Activated CD8-positive, alpha-beta T cell treated with anti-CD3 and anti-CD28 coated beads for 36 hours (primary cell): ENCODE measurements at regions not wholly inside any gene's neighbourhood (a gene's known extent, or its start where the extent isn't known, plus 50 kb on each side); places are given as distances from the start of the nearest gene placed in this dataset.
"Not testable (repeated sequence)": the region's sequence is repeated elsewhere in the genome, so short reads cannot be mapped to it uniquely, and the experiment has no call there.

Source experiments
- ATAC-seq: fragments of 200-7000 bp; cut with Tn5 transposase; one replicate; pipeline ENCODE4 v1.10.0; 2021; ENCODE audit warnings: mild to moderate bottlenecking, moderate library complexity
- CTCF ChIA-PET: fragments of 350-600 bp; sonication (Branson Sonifier 250); formaldehyde crosslinking; loops from one replicate; lab custom pipeline; 2021; ENCODE audit warnings: antibody characterized with exemption; lab: Charles Lee
- POLR2A ChIA-PET: fragments of 350-600 bp; sonication (Branson Sonifier 250); formaldehyde crosslinking; loops from one replicate; lab custom pipeline; 2021; ENCODE audit warnings: antibody characterized with exemption; lab: Charles Lee
- DNase-seq: peaks from one replicate; pipeline ENCODE4 v3.0.0-alpha.2; 2020
- H3K27ac Mint-ChIP-seq: one replicate; pipeline ENCODE4 v1.8.0; 2021; ENCODE audit warnings: mild to moderate bottlenecking, mixed read lengths
- H3K27me3 Mint-ChIP-seq: one replicate; pipeline ENCODE4 v1.8.0; 2021; ENCODE audit warnings: mixed read lengths
- H3K36me3 Mint-ChIP-seq: one replicate; pipeline ENCODE4 v1.8.0; 2021; ENCODE audit warnings: low read depth, mixed read lengths
- H3K4me1 Mint-ChIP-seq: one replicate; pipeline ENCODE4 v1.8.0; 2021; ENCODE audit warnings: low read depth, mixed read lengths
- H3K4me3 Mint-ChIP-seq: one replicate; pipeline ENCODE4 v1.8.0; 2021; ENCODE audit warnings: mild to moderate bottlenecking, moderate library complexity, mixed read lengths
- H3K9me3 Mint-ChIP-seq: one replicate; pipeline ENCODE4 v1.8.0; 2021; ENCODE audit warnings: mixed read lengths
- CTCF ChIP-seq: fragments of 200-600 bp; IDR thresholded peaks from one replicate; pipeline ENCODE4 v1.8.0; 2022; ENCODE audit warnings: antibody characterized with exemption, mild to moderate bottlenecking
- intact Hi-C: fragments of 100-400 bp; cut with micrococcal nuclease; formaldehyde crosslinking; loops from one replicate; pipeline ENCODE4 v1.10.0; 2022

DNA sequence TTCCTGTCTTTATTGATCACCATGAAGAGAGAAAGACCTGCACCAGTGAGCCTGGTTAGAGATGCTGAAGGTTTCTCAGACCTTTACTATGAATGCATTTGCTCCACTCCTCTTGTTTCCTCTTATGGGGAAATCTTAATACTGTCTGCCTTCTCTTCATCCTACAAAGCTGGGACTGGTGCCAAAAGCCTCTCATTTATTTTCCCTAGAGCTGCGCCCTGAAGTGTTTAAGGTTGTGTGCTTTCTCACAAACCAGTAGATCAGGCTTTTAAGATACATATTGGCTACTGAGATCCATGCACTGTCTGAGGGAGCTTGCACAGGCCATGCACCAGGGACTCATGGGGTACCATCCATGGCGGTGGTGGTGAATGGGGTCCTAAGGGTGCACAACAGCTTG is 286.1 kb upstream of the PMFBP1 start:
- ChIA-PET CTCF (interaction anchor here (1.8 kb wide), 1 partner anchor 9 kb away, joined by 4 read pairs; no protein-coding TSS in a partner anchor), POLR2A (no interaction called here)
- Mint-ChIP-seq H3K4me3 (no peak overlapping the region), H3K27me3 (no peaks in the 10 kb centered on the region), H3K9me3 (peaks cover 23% of the 10 kb centered on the region), H3K4me1 (no peaks in the 10 kb centered on the region), H3K36me3 (peaks cover 2% of the 10 kb centered on the region), H3K27ac (no peak overlapping the region)
- intact Hi-C loops: no loop called here
- ATAC-seq (no peak), DNase-seq (no peak)
- TF ChIP-seq CTCF: no peak

- intact Hi-C loops: no loop called here
- Mint-ChIP-seq H3K4me3 (no peak overlapping the region), H3K27ac (no peak overlapping the region), H3K4me1 (no peaks in the 10 kb centered on the region), H3K9me3 (peaks cover 27% of the 10 kb centered on the region), H3K27me3 (no peaks in the 10 kb centered on the region), H3K36me3 (peaks cover 2% of the 10 kb centered on the region)
- no peak for DNase-seq
- TF ChIP-seq CTCF: no peak
- no peak for ATAC-seq
- ChIA-PET CTCF (interaction anchor here (1.8 kb wide), 1 partner anchor 10 kb away, joined by 4 read pairs; no protein-coding TSS in a partner anchor), POLR2A (no interaction called here)
Measured at GRCh38 chr16:72457243-72457940, 285.4 kb upstream of the PMFBP1 start.

GRCh38 chr16:72455743-72456659 is 284.0 kb upstream of the PMFBP1 start:
- Mint-ChIP-seq H3K27me3 (no peaks in the 10 kb centered on the region), H3K9me3 (peaks cover 33% of the 10 kb centered on the region), H3K27ac (no peak overlapping the region), H3K36me3 (peaks cover 2% of the 10 kb centered on the region), H3K4me1 (no peaks in the 10 kb centered on the region), H3K4me3 (no peak overlapping the region)
- intact Hi-C loops: no loop called here
- CTCF ChIA-PET: interaction anchor here (0.7 to 1.8 kb wide), 2 partner anchors 11 kb away, joined by 3 to 4 read pairs; no protein-coding TSS in a partner anchor
- ATAC-seq (no peak), DNase-seq (no peak)
- POLR2A ChIA-PET: no interaction called here
- no peak for TF ChIP-seq CTCF

DNA sequence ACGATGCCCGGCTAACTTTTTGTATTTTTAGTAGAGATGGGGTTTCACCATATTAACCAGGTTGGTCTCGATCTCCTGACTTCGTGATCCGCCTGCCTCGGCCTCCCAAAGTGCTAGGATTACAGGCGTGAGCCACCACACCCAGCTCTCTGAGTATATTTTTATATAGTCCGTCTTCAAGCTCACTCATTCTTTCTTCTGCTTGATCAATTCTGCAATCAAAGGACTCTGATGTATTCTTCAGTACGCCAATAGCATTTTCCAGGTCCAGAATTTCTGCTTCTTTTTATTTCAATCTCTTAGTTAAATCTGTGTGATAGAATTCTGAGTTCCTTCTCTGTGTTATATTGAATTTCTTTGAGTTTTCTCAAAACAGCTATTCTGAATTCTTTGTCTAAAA is 281.9 kb upstream of the PMFBP1 start:
- CTCF ChIA-PET, H3K27ac Mint-ChIP-seq, H3K36me3 Mint-ChIP-seq, POLR2A ChIA-PET, intact Hi-C loops, H3K27me3 Mint-ChIP-seq, DNase-seq, H3K4me1 Mint-ChIP-seq, ATAC-seq, H3K4me3 Mint-ChIP-seq: not testable (repeated sequence)
- peaks cover 36% of the 10 kb centered on the region for H3K9me3 Mint-ChIP-seq

- Mint-ChIP-seq H3K4me3 (no peak overlapping the region), H3K27me3 (no peaks in the 10 kb centered on the region), H3K27ac (no peak overlapping the region), H3K36me3 (no peaks in the 10 kb centered on the region), H3K4me1 (no peaks in the 10 kb centered on the region), H3K9me3 (peaks cover 17% of the 10 kb centered on the region)
- ATAC-seq: no peak
- CTCF ChIA-PET: no interaction called here
- no peak for TF ChIP-seq CTCF
- POLR2A ChIA-PET: no interaction called here
- DNase-seq: no peak
- intact Hi-C loops: no loop called here
Measured at GRCh38 chr16:72444696-72445095, 272.7 kb upstream of the PMFBP1 start.
